Lung (tissue), 11 donors: ENCODE measurements at regions not wholly inside any gene's neighbourhood (a gene's known extent, or its start where the extent isn't known, plus 50 kb on each side); places are given as distances from the start of the nearest gene placed in this dataset.

Experiments used
- ATAC-seq: fragments of 200-7000 bp; cut with Tn5 transposase; one replicate; pipeline ENCODE4 v1.9.1; 2020; ENCODE audit warnings: moderate number of reproducible peaks; ENCODE audit not compliant: insufficient read depth, low FRiP score
- DNase-seq, 3 donors: peaks; one replicate each; pipeline ENCODE4 v3.0.0-alpha.2; 2013 to 2017
- H3K27ac ChIP-seq, 2 donors: one replicate each; pipeline ENCODE4 v1.5.1; 2013; ENCODE audit warnings: mild to moderate bottlenecking in 2 of 2, moderate library complexity in 2 of 2, control low read depth in 1 of 2, inconsistent platforms in 1 of 2, low read depth in 1 of 2, low read length in 1 of 2
- H3K27me3 ChIP-seq, 3 donors: one replicate each; pipeline ENCODE4 v1.5.1; 2013; ENCODE audit warnings: low read length in 2 of 3; ENCODE audit not compliant: control insufficient read depth in 3 of 3, insufficient read depth in 3 of 3
- H3K36me3 ChIP-seq, 4 donors: one replicate each; pipeline ENCODE4 v1.5.1; 2013; ENCODE audit warnings: low read length in 4 of 4, mild to moderate bottlenecking in 1 of 4, moderate library complexity in 1 of 4; ENCODE audit not compliant: control insufficient read depth in 4 of 4, insufficient read depth in 4 of 4
- H3K4me1 ChIP-seq, 5 donors: one replicate each; pipeline ENCODE4 v1.5.1; 2013; ENCODE audit warnings: low read length in 5 of 5, mild to moderate bottlenecking in 2 of 5, moderate library complexity in 1 of 5; ENCODE audit not compliant: control insufficient read depth in 5 of 5, insufficient read depth in 5 of 5
- H3K4me3 ChIP-seq: one replicate; pipeline ENCODE4 v1.5.1; 2013; ENCODE audit warnings: mild to moderate bottlenecking, control low read depth, moderate library complexity
- H3K9ac ChIP-seq, 2 donors: one replicate each; pipeline ENCODE4 v1.5.1; 2013; ENCODE audit warnings: low read length in 2 of 2, control low read depth in 1 of 2; ENCODE audit not compliant: insufficient read depth in 1 of 2
- H3K9me3 ChIP-seq, 4 donors: one replicate each; pipeline ENCODE4 v1.5.1; 2013; ENCODE audit warnings: low read length in 3 of 4, mild to moderate bottlenecking in 1 of 4, moderate library complexity in 1 of 4; ENCODE audit not compliant: control insufficient read depth in 4 of 4, insufficient read depth in 3 of 4
- CTCF ChIP-seq: IDR thresholded peaks from 2 replicates; pipeline ENCODE4 v1.5.1; 2012; ENCODE audit warnings: mild to moderate bottlenecking; ENCODE audit errors: control extremely low read depth, extremely low read depth
- WGBS, 2 donors: extraction: QIAGEN DNeasy Blood & Tissue Kit; methylation state at CpG; one replicate each; pipeline ENCODE4 v1.1.7; 2013; 5-methylcytosine and 5-hydroxymethylcytosine counted together
- donor health status: control.
- donor health status: control.
- donor health status: Bipolar disorder and iron deficiency.
- donor health status: healthy.
- donor health status: DM: yes; HTN: yes; CAD: no.

GRCh38 chr10:11661441-11661840 lies 50.0 kb upstream of the USP6NL start:
- no peaks in the 10 kb centered on the region for H3K36me3 ChIP-seq
- TF ChIP-seq CTCF: no peak

More at GRCh38 chr10:11661441-11661840, 50.0 kb upstream of the USP6NL start:
- no peaks in the 10 kb centered on the region for H3K4me1 ChIP-seq
- no peak for ATAC-seq
- H3K9ac ChIP-seq: no peak overlapping the region
- no peaks in the 10 kb centered on the region for H3K9me3 ChIP-seq
- no peak overlapping the region for H3K27ac ChIP-seq
- DNase-seq: no peak
- 93% methylated on average over 5 of the region's 5 CpGs for WGBS, 2 donors
- no peak overlapping the region for H3K4me3 ChIP-seq
- no peaks in the 10 kb centered on the region for H3K27me3 ChIP-seq
